CD1c-positive myeloid dendritic cell (primary cell): ENCODE measurements at regions not wholly inside any gene's neighbourhood (a gene's known extent, or its start where the extent isn't known, plus 50 kb on each side); places are given as distances from the start of the nearest gene placed in this dataset.
"Not testable (repeated sequence)": the region's sequence is repeated elsewhere in the genome, so short reads cannot be mapped to it uniquely, and the experiment has no call there.

Experiments
- DNase-seq: peaks from one replicate; pipeline ENCODE4 v3.0.0-alpha.2; 2016; ENCODE audit errors: extremely low spot score

- DNase-seq, result no peak
Measured at GRCh38 chr16:75924397-75924796, 198.1 kb upstream of the CPHXL start.

GRCh38 chr16:75927810-75928209 lies 201.5 kb upstream of the CPHXL start:
- DNase-seq, result no peak

- DNase-seq, result no peak
Measured at GRCh38 chr16:75928295-75928694, 202.0 kb upstream of the CPHXL start.

- DNase-seq, result no peak
Measured at GRCh38 chr16:75929046-75929445, 202.8 kb upstream of the CPHXL start.

GRCh38 chr16:75931043-75931442 lies 204.8 kb upstream of the CPHXL start:
- no peak for DNase-seq

- DNase-seq, result no peak
Measured at GRCh38 chr16:75931970-75932369, 205.7 kb upstream of the CPHXL start.

GRCh38 chr16:75938818-75939217 lies 212.5 kb upstream of the CPHXL start:
- DNase-seq, result no peak

- no peak for DNase-seq
Measured at GRCh38 chr16:75942351-75942750, 216.1 kb upstream of the CPHXL start.

GRCh38 chr16:75942936-75943335 lies 216.6 kb upstream of the CPHXL start:
- no peak for DNase-seq

GRCh38 chr16:75943705-75944514 lies 217.6 kb upstream of the CPHXL start:
- no peak for DNase-seq

- DNase-seq, result no peak
Measured at GRCh38 chr16:75945916-75946457, 219.7 kb upstream of the CPHXL start.

- DNase-seq, result no peak
Measured at GRCh38 chr16:75947626-75948239, 221.4 kb upstream of the CPHXL start.

GRCh38 chr16:75948441-75948840 lies 222.2 kb upstream of the CPHXL start:
- no peak for DNase-seq

GRCh38 chr16:75948886-75949285 lies 222.6 kb upstream of the CPHXL start:
- DNase-seq, result no peak

GRCh38 chr16:75952124-75952523 lies 225.8 kb upstream of the CPHXL start:
- DNase-seq, result no peak

- DNase-seq, result no peak
Measured at GRCh38 chr16:75957870-75958269, 231.6 kb upstream of the CPHXL start.

GRCh38 chr16:75965504-75966374 lies 239.4 kb upstream of the CPHXL start:
- no peak for DNase-seq

- DNase-seq, result not testable (repeated sequence)
Measured at GRCh38 chr16:75969120-75969519, 242.8 kb upstream of the CPHXL start.

GRCh38 chr16:75971334-75971733 lies 245.0 kb upstream of the CPHXL start:
- no peak for DNase-seq

- DNase-seq, result no peak
Measured at GRCh38 chr16:75983296-75983695, 257.0 kb upstream of the CPHXL start.

GRCh38 chr16:75983741-75984381 lies 257.6 kb upstream of the CPHXL start:
- DNase-seq, result no peak

- DNase-seq, result no peak
Measured at GRCh38 chr16:75987323-75987722, 261.0 kb upstream of the CPHXL start.
